Esophagus muscularis mucosa (tissue), 4 donors: ENCODE measurements at regions not wholly inside any gene's neighbourhood (a gene's known extent, or its start where the extent isn't known, plus 50 kb on each side); places are given as distances from the start of the nearest gene placed in this dataset.

Source experiments
- CTCF ChIP-seq, 3 experiments: fragments of 200-600 bp in 2 of 3; fragments of 450-650 bp in 1 of 3; sonication (generic) in 2 of 3; IDR thresholded peaks; one replicate each; pipeline ENCODE4 v1.5.1; 2017 to 2019; ENCODE audit warnings: antibody characterized with exemption in 3 of 3, mild to moderate bottlenecking in 2 of 3, moderate library complexity in 1 of 3
- EP300 ChIP-seq: sonication (generic); formaldehyde crosslinking; IDR thresholded peaks from one replicate; pipeline ENCODE4 v1.6.1; 2017; ENCODE audit warnings: antibody characterized with exemption
- POLR2A ChIP-seq: fragments of 450-650 bp; IDR thresholded peaks from one replicate; pipeline ENCODE4 v1.6.1; 2017; ENCODE audit warnings: antibody characterized with exemption, moderate library complexity, mild to moderate bottlenecking, low read depth
- POLR2AphosphoS5 ChIP-seq, 2 donors: sonication (generic); formaldehyde crosslinking; IDR thresholded peaks; one replicate each; pipeline ENCODE4 v1.6.1; 2017; ENCODE audit warnings: antibody characterized with exemption in 2 of 2

DNA sequence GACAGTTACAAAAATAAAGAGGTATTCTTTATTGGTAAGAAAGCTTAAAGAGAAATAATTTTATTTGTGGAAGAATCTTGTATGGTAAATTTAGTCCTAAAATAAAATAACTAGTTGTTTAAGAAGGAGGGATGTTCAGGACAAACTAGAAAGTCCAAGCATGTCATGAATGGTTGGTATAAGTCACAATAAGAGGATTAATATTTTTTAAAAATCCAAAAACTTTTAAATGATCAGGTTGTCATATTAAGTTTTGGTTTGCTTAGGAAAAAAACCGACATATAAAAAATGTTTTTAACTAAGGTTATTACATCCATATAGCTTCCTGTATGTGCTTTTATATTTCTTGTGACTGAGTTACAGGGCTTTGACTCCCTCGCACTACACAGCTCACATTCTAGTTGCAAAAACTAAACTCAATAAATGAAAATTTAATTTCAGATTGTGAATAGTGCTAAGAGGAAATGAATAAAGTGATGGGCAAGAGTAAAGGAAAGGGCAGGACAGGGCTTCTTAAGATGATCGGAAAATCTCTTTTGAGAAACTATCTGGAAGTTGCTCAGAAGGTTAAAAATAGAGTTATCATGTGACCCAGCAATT lies 80.7 kb upstream of the METAP2 start:
- TF ChIP-seq CTCF (IDR thresholded peaks at IDR 0.05), result no peak
- no peak for TF ChIP-seq POLR2A
- no peak for TF ChIP-seq POLR2AphosphoS5 (IDR thresholded peaks at IDR 0.05)
- no peak for TF ChIP-seq EP300
